Gastrocnemius medialis (tissue), 4 donors: ENCODE measurements at regions not wholly inside any gene's neighbourhood (a gene's known extent, or its start where the extent isn't known, plus 50 kb on each side); places are given as distances from the start of the nearest gene placed in this dataset.

Experiments used
- ATAC-seq, 2 donors: fragments of 150-250 bp; one replicate each; pipeline ENCODE4 v1.9.1; 2016
- DNase-seq, 2 donors: peaks; one replicate each; pipeline ENCODE4 v3.0.0-alpha.2; 2019
- H3K27ac ChIP-seq, 4 donors: fragments of 200-600 bp; sonication (generic); 1 replicate in 1 of 4; 2 replicates in 3 of 4; pipeline ENCODE4 v1.5.1; 2016 to 2018; ENCODE audit warnings: mild to moderate bottlenecking in 2 of 4, moderate library complexity in 1 of 4
- H3K27me3 ChIP-seq, 3 donors: fragments of 200-600 bp; sonication (generic) in 2 of 3; 1 replicate in 1 of 3; 2 replicates in 2 of 3; pipeline versions ENCODE4 v1.5.1 to v1.6.0; 2016 to 2019; ENCODE audit warnings: mild to moderate bottlenecking in 1 of 3, moderate library complexity in 1 of 3
- H3K36me3 ChIP-seq, 2 donors: fragments of 200-600 bp; sonication (generic) in 1 of 2; one replicate each; pipeline ENCODE4 v1.5.1; 2017 to 2018
- H3K4me1 ChIP-seq, 2 donors: fragments of 200-600 bp; sonication (generic) in 1 of 2; one replicate each; pipeline ENCODE4 v1.5.1; 2016 to 2017; ENCODE audit warnings: mild to moderate bottlenecking in 2 of 2
- H3K4me3 ChIP-seq, 4 donors: fragments of 200-600 bp; sonication (generic) in 3 of 4; 1 replicate in 1 of 4; 2 replicates in 3 of 4; pipeline ENCODE4 v1.5.1; 2016 to 2019; ENCODE audit warnings: mild to moderate bottlenecking in 2 of 4
- H3K9me3 ChIP-seq, 3 donors: fragments of 200-600 bp; sonication (generic) in 2 of 3; 1 replicate in 1 of 3; 2 replicates in 2 of 3; pipeline ENCODE4 v1.5.1; 2016 to 2019
- POLR2A ChIP-seq, 2 donors: fragments of 450-650 bp; IDR thresholded peaks; one replicate each; pipeline ENCODE4 v1.6.1; 2017; ENCODE audit warnings: antibody characterized with exemption in 2 of 2, mild to moderate bottlenecking in 2 of 2, moderate library complexity in 2 of 2
- in situ Hi-C, 4 donors: fragments of 200-750 bp; cut with MboI; loops; one replicate each; pipeline versions ENCODE4 v1.15.0 to v1.8.0; 2017; ENCODE audit warnings: low sequenced_read_pairs in 4 of 4
- intact Hi-C: fragments of 100-400 bp; cut with DNase I; formaldehyde crosslinking; loops from one replicate; pipeline ENCODE4 v1.15.1; 2023; ENCODE audit warnings: low total_unique reads
- TF ChIP-seq, protein P1 (sequence below), 5 experiments: fragments of 450-650 bp in 3 of 5; fragments of 200-600 bp in 2 of 5; sonication (generic) in 2 of 5; IDR thresholded peaks in 4 of 5; conservative IDR thresholded peaks in 1 of 5; 1 replicate in 4 of 5; 2 replicates in 1 of 5; pipeline ENCODE4 v1.5.1; 2016 to 2019; ENCODE audit warnings: antibody characterized with exemption in 5 of 5, mild to moderate bottlenecking in 3 of 5, moderate library complexity in 3 of 5

DNA sequence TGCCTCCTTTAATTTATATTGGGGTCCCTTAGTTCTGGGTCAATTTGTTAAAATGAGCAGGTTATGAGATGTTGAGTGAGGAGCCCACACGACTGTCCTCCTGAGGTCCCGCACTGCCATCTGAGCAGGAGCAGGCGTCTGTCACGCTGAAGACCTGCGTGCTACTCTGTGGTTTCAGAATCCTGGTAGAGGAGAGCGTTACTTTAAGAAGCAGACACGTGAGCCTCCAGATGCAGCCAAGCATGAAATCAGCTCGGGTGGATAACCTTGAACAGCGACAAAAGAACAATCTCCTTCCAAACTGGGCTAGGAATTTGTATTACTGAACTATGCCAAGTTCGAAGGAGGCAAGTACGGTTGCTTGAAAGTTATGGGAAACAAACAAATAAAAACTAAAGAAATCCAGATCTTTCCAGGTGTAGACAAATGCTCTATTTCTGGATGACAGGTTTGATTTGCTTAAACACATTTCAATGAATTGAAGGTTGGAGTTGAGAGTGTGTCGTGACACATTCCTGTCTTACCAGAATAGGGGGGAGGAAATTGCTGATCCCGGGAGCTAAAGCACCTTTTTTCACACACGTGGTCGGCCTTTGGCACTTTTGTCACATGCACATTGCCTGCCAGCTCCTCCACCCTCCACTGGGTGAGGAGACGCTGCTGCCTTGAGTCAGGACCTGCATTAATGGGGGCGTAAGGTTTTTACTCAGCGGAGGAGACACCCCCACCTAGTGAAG lies 945.5 kb upstream of the SLC10A2 start:
- H3K9me3 ChIP-seq: no peaks in the 10 kb centered on the region
- peak overlapping the region; percentile 35 to 48 (median 43) for H3K4me3 ChIP-seq
- no peaks in the 10 kb centered on the region for H3K27me3 ChIP-seq
- H3K36me3 ChIP-seq: no peaks in the 10 kb centered on the region
- in situ Hi-C loops: no loop called here
- DNase-seq: peak; percentile 61 to 63
- H3K4me1 ChIP-seq: peaks cover 0 to 6% of the 10 kb centered on the region in 2 donors
- peak; percentile 90 to 93 for ATAC-seq
- H3K27ac ChIP-seq: peak overlapping the region; percentile 54 to 69 (median 60)
- peak in 1 of 2 donors; percentile 27 for TF ChIP-seq POLR2A (IDR thresholded peaks at IDR 0.05)
- TF ChIP-seq, protein P1, sequence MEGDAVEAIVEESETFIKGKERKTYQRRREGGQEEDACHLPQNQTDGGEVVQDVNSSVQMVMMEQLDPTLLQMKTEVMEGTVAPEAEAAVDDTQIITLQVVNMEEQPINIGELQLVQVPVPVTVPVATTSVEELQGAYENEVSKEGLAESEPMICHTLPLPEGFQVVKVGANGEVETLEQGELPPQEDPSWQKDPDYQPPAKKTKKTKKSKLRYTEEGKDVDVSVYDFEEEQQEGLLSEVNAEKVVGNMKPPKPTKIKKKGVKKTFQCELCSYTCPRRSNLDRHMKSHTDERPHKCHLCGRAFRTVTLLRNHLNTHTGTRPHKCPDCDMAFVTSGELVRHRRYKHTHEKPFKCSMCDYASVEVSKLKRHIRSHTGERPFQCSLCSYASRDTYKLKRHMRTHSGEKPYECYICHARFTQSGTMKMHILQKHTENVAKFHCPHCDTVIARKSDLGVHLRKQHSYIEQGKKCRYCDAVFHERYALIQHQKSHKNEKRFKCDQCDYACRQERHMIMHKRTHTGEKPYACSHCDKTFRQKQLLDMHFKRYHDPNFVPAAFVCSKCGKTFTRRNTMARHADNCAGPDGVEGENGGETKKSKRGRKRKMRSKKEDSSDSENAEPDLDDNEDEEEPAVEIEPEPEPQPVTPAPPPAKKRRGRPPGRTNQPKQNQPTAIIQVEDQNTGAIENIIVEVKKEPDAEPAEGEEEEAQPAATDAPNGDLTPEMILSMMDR (IDR thresholded peaks at IDR 0.05 in 4 of 5, conservative IDR thresholded peaks at IDR 0.05 in 1 of 5): no peak
- intact Hi-C loops: loop anchor here (5.0 kb wide), 2 partner anchors 44 to 129 kb away; no protein-coding TSS in a partner anchor

GRCh38 chr13:104008541-104009435 lies 942.6 kb upstream of the SLC10A2 start:
- intact Hi-C loops (no loop called here), in situ Hi-C loops (no loop called here)
- no peak for TF ChIP-seq POLR2A (IDR thresholded peaks at IDR 0.05)
- TF ChIP-seq, protein P1 (IDR thresholded peaks at IDR 0.05 in 4 of 5, conservative IDR thresholded peaks at IDR 0.05 in 1 of 5): no peak
- Histone ChIP-seq H3K9me3 (no peaks in the 10 kb centered on the region), H3K27ac (no peak overlapping the region), H3K4me3 (no peak overlapping the region), H3K36me3 (no peaks in the 10 kb centered on the region), H3K4me1 (peaks cover 0 to 6% of the 10 kb centered on the region in 2 donors), H3K27me3 (no peaks in the 10 kb centered on the region)
- ATAC-seq: no peak
- no peak for DNase-seq

DNA sequence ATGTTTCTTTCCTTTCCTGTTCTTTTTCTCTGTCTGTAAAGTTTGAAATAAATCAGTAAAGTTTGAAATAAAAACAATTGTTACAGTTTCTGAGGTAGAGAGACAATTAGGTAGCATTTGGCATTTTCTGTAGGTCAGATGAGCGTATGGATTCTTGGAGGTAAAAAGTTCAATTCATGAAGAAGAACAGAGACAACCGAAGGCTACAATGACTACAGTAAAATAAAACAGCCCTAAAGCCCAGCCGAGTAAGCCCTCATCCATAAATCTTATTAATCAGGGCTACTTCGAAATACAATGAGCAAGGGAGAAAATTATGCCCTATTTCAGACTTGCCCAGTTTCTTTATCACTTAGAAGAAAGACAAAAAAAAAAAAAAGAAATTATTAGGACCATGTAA lies 941.9 kb upstream of the SLC10A2 start:
- Histone ChIP-seq H3K27ac (no peak overlapping the region), H3K9me3 (no peaks in the 10 kb centered on the region), H3K4me1 (peaks cover 0 to 6% of the 10 kb centered on the region in 2 donors), H3K27me3 (no peaks in the 10 kb centered on the region), H3K36me3 (no peaks in the 10 kb centered on the region), H3K4me3 (no peak overlapping the region)
- in situ Hi-C loops: no loop called here
- DNase-seq: no peak
- intact Hi-C loops: no loop called here
- ATAC-seq: no peak
- TF ChIP-seq, protein P1 (IDR thresholded peaks at IDR 0.05 in 4 of 5, conservative IDR thresholded peaks at IDR 0.05 in 1 of 5): no peak
- no peak for TF ChIP-seq POLR2A (IDR thresholded peaks at IDR 0.05)

- no peaks in the 10 kb centered on the region for H3K27me3 ChIP-seq
- no peaks in the 10 kb centered on the region for H3K36me3 ChIP-seq
- H3K27ac ChIP-seq: no peak overlapping the region
- intact Hi-C loops (no loop called here), in situ Hi-C loops (no loop called here)
- no peak for ATAC-seq
- no peaks in the 10 kb centered on the region for H3K9me3 ChIP-seq
- no peak overlapping the region for H3K4me3 ChIP-seq
- H3K4me1 ChIP-seq: peaks cover 0 to 6% of the 10 kb centered on the region in 2 donors
- no peak for DNase-seq
- TF ChIP-seq, protein P1 (IDR thresholded peaks at IDR 0.05 in 4 of 5, conservative IDR thresholded peaks at IDR 0.05 in 1 of 5): no peak
Observed at GRCh38 chr13:104006625-104007075, 940.4 kb upstream of the SLC10A2 start.
